ENCODE measurements at regions not wholly inside any gene's neighbourhood (a gene's known extent, or its start where the extent isn't known, plus 50 kb on each side); places are given as distances from the start of the nearest gene placed in this dataset.

DNA sequence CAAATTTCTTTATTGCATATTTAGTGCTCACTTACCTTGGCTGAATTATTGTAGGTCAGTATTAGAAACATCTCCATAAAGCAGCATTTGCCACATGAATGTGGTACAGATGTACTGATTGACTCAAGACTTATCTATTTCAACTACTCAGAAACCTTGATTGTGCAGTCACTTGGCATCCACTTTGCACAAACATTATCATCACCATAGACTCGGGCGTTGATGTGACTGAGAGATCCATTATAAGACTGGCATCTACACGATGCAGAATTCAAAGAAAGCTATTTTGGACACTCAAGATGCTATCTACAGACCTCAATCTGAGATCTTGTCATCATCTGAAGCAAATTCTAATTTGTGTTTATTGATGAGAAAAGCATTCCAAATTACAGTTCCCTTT, 102.8 kb upstream of the USP25 start:
- TF ChIP-seq SPI1 (IDR thresholded peaks at IDR 0.05; ENCODE audit: borderline replicate concordance, low read depth) = no peak
- TF ChIP-seq CTCF (IDR thresholded peaks at IDR 0.05; ENCODE audit: insufficient read depth, low read length) = no peak
- no peak for TF ChIP-seq POLR2AphosphoS5 (IDR thresholded peaks at IDR 0.05; ENCODE audit: low read depth)
- TF ChIP-seq, protein P1, sequence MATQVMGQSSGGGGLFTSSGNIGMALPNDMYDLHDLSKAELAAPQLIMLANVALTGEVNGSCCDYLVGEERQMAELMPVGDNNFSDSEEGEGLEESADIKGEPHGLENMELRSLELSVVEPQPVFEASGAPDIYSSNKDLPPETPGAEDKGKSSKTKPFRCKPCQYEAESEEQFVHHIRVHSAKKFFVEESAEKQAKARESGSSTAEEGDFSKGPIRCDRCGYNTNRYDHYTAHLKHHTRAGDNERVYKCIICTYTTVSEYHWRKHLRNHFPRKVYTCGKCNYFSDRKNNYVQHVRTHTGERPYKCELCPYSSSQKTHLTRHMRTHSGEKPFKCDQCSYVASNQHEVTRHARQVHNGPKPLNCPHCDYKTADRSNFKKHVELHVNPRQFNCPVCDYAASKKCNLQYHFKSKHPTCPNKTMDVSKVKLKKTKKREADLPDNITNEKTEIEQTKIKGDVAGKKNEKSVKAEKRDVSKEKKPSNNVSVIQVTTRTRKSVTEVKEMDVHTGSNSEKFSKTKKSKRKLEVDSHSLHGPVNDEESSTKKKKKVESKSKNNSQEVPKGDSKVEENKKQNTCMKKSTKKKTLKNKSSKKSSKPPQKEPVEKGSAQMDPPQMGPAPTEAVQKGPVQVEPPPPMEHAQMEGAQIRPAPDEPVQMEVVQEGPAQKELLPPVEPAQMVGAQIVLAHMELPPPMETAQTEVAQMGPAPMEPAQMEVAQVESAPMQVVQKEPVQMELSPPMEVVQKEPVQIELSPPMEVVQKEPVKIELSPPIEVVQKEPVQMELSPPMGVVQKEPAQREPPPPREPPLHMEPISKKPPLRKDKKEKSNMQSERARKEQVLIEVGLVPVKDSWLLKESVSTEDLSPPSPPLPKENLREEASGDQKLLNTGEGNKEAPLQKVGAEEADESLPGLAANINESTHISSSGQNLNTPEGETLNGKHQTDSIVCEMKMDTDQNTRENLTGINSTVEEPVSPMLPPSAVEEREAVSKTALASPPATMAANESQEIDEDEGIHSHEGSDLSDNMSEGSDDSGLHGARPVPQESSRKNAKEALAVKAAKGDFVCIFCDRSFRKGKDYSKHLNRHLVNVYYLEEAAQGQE (IDR thresholded peaks at IDR 0.05; ENCODE audit: insufficient replicate concordance, low read depth) = no peak
